Liver (tissue), 8 donors: ENCODE measurements at regions not wholly inside any gene's neighbourhood (a gene's known extent, or its start where the extent isn't known, plus 50 kb on each side); places are given as distances from the start of the nearest gene placed in this dataset.

Experiments used
- DNase-seq: peaks from one replicate; pipeline ENCODE4 v3.0.0-alpha.2; 2017; ENCODE audit warnings: low spot score
- H3K27ac ChIP-seq, 2 donors: one replicate each; pipeline ENCODE4 v1.7.0; 2013; ENCODE audit warnings: inconsistent platforms in 2 of 2, low read length in 2 of 2, control low read depth in 1 of 2, low read depth in 1 of 2, mild to moderate bottlenecking in 1 of 2
- H3K27me3 ChIP-seq, 4 donors: one replicate each; pipeline versions ENCODE4 v1.6.1 to v1.7.0; 2013; ENCODE audit warnings: low read length in 3 of 4, inconsistent platforms in 1 of 4, mild to moderate bottlenecking in 1 of 4, moderate library complexity in 1 of 4; ENCODE audit not compliant: control insufficient read depth in 4 of 4, insufficient read depth in 4 of 4
- H3K36me3 ChIP-seq, 4 donors: one replicate each; pipeline versions ENCODE4 v1.6.1 to v1.7.0; 2013; ENCODE audit warnings: low read length in 3 of 4, mild to moderate bottlenecking in 3 of 4, low read depth in 1 of 4, moderate library complexity in 1 of 4; ENCODE audit not compliant: control insufficient read depth in 4 of 4, insufficient read depth in 3 of 4
- H3K4me1 ChIP-seq, 4 donors: one replicate each; pipeline versions ENCODE4 v1.6.1 to v1.7.0; 2013; ENCODE audit warnings: low read length in 3 of 4, mild to moderate bottlenecking in 3 of 4, moderate library complexity in 1 of 4; ENCODE audit not compliant: control insufficient read depth in 4 of 4, insufficient read depth in 4 of 4
- H3K4me3 ChIP-seq, 3 donors: one replicate each; pipeline versions ENCODE4 v1.6.1 to v1.7.0; 2013; ENCODE audit warnings: low read length in 3 of 3, control low read depth in 1 of 3, low read depth in 1 of 3, mild to moderate bottlenecking in 1 of 3
- H3K9ac ChIP-seq, 2 donors: one replicate each; pipeline ENCODE4 v1.7.0; 2013; ENCODE audit warnings: low read length in 2 of 2, mild to moderate bottlenecking in 2 of 2, moderate library complexity in 2 of 2, control low read depth in 1 of 2, low read depth in 1 of 2
- H3K9me3 ChIP-seq, 4 donors: one replicate each; pipeline versions ENCODE4 v1.6.1 to v1.7.0; 2013; ENCODE audit warnings: low read length in 3 of 4; ENCODE audit not compliant: control insufficient read depth in 4 of 4
- EGR1 ChIP-seq, 2 donors: IDR thresholded peaks; 2 replicates each; pipeline ENCODE4 v1.6.1; 2016 to 2018; ENCODE audit warnings: antibody characterized with exemption in 2 of 2, low read depth in 2 of 2
- FOXA1 ChIP-seq: IDR thresholded peaks from 2 replicates; pipeline ENCODE4 v1.6.1; 2016; ENCODE audit warnings: antibody characterized with exemption
- FOXA2 ChIP-seq: IDR thresholded peaks from 2 replicates; pipeline ENCODE4 v1.6.1; 2016; ENCODE audit warnings: antibody characterized with exemption
- GABPA ChIP-seq, 2 donors: IDR thresholded peaks in 1 of 2; conservative IDR thresholded peaks in 1 of 2; 2 replicates each; pipeline ENCODE4 v1.6.1; 2016; ENCODE audit warnings: antibody characterized with exemption in 2 of 2, mild to moderate bottlenecking in 1 of 2, moderate library complexity in 1 of 2
- HNF4G ChIP-seq: IDR thresholded peaks from 2 replicates; pipeline ENCODE4 v1.6.1; 2016; ENCODE audit warnings: antibody characterized with exemption
- RAD21 ChIP-seq, 2 donors: IDR thresholded peaks; 2 replicates each; pipeline ENCODE4 v1.6.1; 2016; ENCODE audit warnings: antibody characterized with exemption in 2 of 2, mild to moderate bottlenecking in 2 of 2
- SP1 ChIP-seq: IDR thresholded peaks from 2 replicates; pipeline ENCODE4 v1.6.1; 2018; ENCODE audit warnings: antibody characterized with exemption, mild to moderate bottlenecking
- TAF1 ChIP-seq: conservative IDR thresholded peaks from 2 replicates; pipeline ENCODE4 v1.6.1; 2016; ENCODE audit warnings: antibody characterized with exemption, mild to moderate bottlenecking
- YY1 ChIP-seq: IDR thresholded peaks from 2 replicates; pipeline ENCODE4 v1.6.1; 2016; ENCODE audit warnings: antibody characterized with exemption, mild to moderate bottlenecking
- WGBS: extraction: QIAGEN DNeasy Blood & Tissue Kit; methylation state at CpG from one replicate; pipeline ENCODE4 v1.1.7; 2013; 5-methylcytosine and 5-hydroxymethylcytosine counted together
- TF ChIP-seq, protein P1 (sequence below): IDR thresholded peaks from 2 replicates; pipeline ENCODE4 v1.6.1; 2016; ENCODE audit warnings: antibody characterized with exemption
- TF ChIP-seq, protein P2 (sequence below): fragments of 150-350 bp; IDR thresholded peaks from 2 replicates; pipeline ENCODE4 v1.5.1; 2017; ENCODE audit warnings: improper control_type of control experiment, low read depth, low read length; ENCODE audit not compliant: missing input control
- TF ChIP-seq, protein P3 (sequence below): IDR thresholded peaks from 2 replicates; pipeline ENCODE4 v1.6.1; 2016; ENCODE audit warnings: antibody characterized with exemption
- TF ChIP-seq, protein P4 (sequence below): IDR thresholded peaks from 2 replicates; pipeline ENCODE4 v1.6.1; 2016; ENCODE audit warnings: antibody characterized with exemption, mild to moderate bottlenecking
- TF ChIP-seq, protein P5 (sequence below): IDR thresholded peaks from 2 replicates; pipeline ENCODE4 v1.6.1; 2016; ENCODE audit warnings: antibody characterized with exemption
- donor health status: healthy.
- donor health status: healthy.
- donor health status: healthy.
- donor health status: healthy.
- donor health status: healthy.

DNA sequence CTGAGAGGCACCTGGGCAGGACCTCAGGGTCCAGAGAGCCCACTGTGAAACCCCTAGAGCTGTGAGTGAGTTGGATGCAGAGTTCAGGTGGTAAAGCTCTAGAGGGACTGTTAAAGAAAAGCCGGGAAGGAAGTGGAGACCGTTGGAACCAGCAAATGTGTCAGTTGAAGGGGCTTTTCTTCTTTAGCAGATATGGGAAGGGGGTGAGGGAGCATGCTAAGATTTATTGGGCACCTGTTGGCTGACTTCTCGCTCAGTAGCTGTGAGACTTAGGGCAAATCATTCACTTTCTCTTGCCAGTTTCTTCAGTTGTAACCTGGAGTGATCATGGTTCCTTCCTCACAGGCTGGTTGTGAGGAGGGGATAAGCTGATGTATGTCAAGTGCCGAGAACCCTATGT, 287.7 kb downstream of the DHX35 start:
- WGBS = 84% methylated on average over 4 of the region's 4 CpGs
- H3K27me3 ChIP-seq = no peaks in the 10 kb centered on the region
- no peak overlapping the region for H3K9ac ChIP-seq
- DNase-seq = no peak
- TF ChIP-seq RAD21 (IDR thresholded peaks at IDR 0.05) = no peak
- no peak for TF ChIP-seq GABPA (IDR thresholded peaks at IDR 0.05 in 1 of 2, conservative IDR thresholded peaks at IDR 0.05 in 1 of 2)
- no peak for TF ChIP-seq YY1
- TF ChIP-seq, protein P1, sequence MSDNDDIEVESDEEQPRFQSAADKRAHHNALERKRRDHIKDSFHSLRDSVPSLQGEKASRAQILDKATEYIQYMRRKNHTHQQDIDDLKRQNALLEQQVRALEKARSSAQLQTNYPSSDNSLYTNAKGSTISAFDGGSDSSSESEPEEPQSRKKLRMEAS = no peak
- TF ChIP-seq, protein P2, sequence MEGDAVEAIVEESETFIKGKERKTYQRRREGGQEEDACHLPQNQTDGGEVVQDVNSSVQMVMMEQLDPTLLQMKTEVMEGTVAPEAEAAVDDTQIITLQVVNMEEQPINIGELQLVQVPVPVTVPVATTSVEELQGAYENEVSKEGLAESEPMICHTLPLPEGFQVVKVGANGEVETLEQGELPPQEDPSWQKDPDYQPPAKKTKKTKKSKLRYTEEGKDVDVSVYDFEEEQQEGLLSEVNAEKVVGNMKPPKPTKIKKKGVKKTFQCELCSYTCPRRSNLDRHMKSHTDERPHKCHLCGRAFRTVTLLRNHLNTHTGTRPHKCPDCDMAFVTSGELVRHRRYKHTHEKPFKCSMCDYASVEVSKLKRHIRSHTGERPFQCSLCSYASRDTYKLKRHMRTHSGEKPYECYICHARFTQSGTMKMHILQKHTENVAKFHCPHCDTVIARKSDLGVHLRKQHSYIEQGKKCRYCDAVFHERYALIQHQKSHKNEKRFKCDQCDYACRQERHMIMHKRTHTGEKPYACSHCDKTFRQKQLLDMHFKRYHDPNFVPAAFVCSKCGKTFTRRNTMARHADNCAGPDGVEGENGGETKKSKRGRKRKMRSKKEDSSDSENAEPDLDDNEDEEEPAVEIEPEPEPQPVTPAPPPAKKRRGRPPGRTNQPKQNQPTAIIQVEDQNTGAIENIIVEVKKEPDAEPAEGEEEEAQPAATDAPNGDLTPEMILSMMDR = no peak
- TF ChIP-seq, protein P3, sequence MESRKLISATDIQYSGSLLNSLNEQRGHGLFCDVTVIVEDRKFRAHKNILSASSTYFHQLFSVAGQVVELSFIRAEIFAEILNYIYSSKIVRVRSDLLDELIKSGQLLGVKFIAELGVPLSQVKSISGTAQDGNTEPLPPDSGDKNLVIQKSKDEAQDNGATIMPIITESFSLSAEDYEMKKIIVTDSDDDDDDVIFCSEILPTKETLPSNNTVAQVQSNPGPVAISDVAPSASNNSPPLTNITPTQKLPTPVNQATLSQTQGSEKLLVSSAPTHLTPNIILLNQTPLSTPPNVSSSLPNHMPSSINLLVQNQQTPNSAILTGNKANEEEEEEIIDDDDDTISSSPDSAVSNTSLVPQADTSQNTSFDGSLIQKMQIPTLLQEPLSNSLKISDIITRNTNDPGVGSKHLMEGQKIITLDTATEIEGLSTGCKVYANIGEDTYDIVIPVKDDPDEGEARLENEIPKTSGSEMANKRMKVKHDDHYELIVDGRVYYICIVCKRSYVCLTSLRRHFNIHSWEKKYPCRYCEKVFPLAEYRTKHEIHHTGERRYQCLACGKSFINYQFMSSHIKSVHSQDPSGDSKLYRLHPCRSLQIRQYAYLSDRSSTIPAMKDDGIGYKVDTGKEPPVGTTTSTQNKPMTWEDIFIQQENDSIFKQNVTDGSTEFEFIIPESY = no peak
- TF ChIP-seq EGR1 (IDR thresholded peaks at IDR 0.05; ENCODE audit: low read depth in 2 of 2) = no peak
- TF ChIP-seq, protein P4, sequence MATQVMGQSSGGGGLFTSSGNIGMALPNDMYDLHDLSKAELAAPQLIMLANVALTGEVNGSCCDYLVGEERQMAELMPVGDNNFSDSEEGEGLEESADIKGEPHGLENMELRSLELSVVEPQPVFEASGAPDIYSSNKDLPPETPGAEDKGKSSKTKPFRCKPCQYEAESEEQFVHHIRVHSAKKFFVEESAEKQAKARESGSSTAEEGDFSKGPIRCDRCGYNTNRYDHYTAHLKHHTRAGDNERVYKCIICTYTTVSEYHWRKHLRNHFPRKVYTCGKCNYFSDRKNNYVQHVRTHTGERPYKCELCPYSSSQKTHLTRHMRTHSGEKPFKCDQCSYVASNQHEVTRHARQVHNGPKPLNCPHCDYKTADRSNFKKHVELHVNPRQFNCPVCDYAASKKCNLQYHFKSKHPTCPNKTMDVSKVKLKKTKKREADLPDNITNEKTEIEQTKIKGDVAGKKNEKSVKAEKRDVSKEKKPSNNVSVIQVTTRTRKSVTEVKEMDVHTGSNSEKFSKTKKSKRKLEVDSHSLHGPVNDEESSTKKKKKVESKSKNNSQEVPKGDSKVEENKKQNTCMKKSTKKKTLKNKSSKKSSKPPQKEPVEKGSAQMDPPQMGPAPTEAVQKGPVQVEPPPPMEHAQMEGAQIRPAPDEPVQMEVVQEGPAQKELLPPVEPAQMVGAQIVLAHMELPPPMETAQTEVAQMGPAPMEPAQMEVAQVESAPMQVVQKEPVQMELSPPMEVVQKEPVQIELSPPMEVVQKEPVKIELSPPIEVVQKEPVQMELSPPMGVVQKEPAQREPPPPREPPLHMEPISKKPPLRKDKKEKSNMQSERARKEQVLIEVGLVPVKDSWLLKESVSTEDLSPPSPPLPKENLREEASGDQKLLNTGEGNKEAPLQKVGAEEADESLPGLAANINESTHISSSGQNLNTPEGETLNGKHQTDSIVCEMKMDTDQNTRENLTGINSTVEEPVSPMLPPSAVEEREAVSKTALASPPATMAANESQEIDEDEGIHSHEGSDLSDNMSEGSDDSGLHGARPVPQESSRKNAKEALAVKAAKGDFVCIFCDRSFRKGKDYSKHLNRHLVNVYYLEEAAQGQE = no peak
- no peak for TF ChIP-seq FOXA1
- no peak for TF ChIP-seq SP1
- TF ChIP-seq TAF1 = no peak
- H3K9me3 ChIP-seq = no peaks in the 10 kb centered on the region
- no peaks in the 10 kb centered on the region for H3K36me3 ChIP-seq
- H3K4me1 ChIP-seq = no peaks in the 10 kb centered on the region
- H3K4me3 ChIP-seq = no peak overlapping the region
- no peak overlapping the region for H3K27ac ChIP-seq

DNA sequence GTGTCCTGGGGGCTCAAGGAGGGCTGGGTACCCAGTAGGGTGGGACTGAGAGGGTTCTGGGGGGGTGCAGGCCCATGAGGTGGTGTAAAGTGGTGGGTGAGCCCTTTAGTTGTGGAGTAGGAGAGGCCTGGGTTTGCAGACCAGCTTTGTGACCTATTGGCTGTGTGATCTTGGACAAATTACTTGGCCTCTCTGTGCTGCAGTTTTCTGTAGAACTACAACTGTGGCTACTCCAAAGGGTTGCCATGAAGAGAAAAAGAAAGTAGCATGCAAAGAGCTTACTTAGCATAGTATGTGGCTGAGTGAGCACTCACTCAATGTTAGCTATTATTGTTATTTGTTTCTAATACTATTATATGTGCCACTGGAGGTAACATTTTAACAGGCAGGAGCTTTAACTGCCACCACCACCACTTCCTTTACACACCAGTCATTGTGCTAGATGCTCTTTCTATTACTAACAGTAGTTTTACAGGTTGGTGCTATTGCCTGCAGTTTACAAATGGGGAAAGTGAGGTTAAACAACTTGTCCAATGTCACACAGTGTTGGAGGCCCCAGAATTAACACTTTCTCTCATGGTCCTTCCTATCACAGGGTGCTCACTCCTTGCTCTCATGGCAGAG, 286.8 kb downstream of the DHX35 start:
- H3K27ac ChIP-seq = no peak overlapping the region
- H3K4me3 ChIP-seq = no peak overlapping the region
- H3K9me3 ChIP-seq = no peaks in the 10 kb centered on the region
- TF ChIP-seq FOXA1 (no peak), SP1 (no peak), GABPA (IDR thresholded peaks at IDR 0.05 in 1 of 2, conservative IDR thresholded peaks at IDR 0.05 in 1 of 2) (no peak), RAD21 (IDR thresholded peaks at IDR 0.05) (no peak), HNF4G (no peak), FOXA2 (no peak)
- TF ChIP-seq, protein P3 = no peak
- TF ChIP-seq, protein P4 = no peak
- TF ChIP-seq, protein P5, sequence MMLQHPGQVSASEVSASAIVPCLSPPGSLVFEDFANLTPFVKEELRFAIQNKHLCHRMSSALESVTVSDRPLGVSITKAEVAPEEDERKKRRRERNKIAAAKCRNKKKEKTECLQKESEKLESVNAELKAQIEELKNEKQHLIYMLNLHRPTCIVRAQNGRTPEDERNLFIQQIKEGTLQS = no peak
- TF ChIP-seq, protein P2 = no peak

More for the DNA sequence above, 286.8 kb downstream of the DHX35 start:
- H3K36me3 ChIP-seq = no peaks in the 10 kb centered on the region
- H3K4me1 ChIP-seq = no peaks in the 10 kb centered on the region
- no peaks in the 10 kb centered on the region for H3K27me3 ChIP-seq
- H3K9ac ChIP-seq = no peak overlapping the region
- no peak for DNase-seq
